Esophagus muscularis mucosa (tissue), 4 donors: ENCODE measurements at regions not wholly inside any gene's neighbourhood (a gene's known extent, or its start where the extent isn't known, plus 50 kb on each side); places are given as distances from the start of the nearest gene placed in this dataset.

Experiments
- EP300 ChIP-seq: sonication (generic); formaldehyde crosslinking; IDR thresholded peaks from one replicate; pipeline ENCODE4 v1.6.1; 2017; ENCODE audit warnings: antibody characterized with exemption
- POLR2A ChIP-seq: fragments of 450-650 bp; IDR thresholded peaks from one replicate; pipeline ENCODE4 v1.6.1; 2017; ENCODE audit warnings: antibody characterized with exemption, moderate library complexity, mild to moderate bottlenecking, low read depth
- POLR2AphosphoS5 ChIP-seq, 2 donors: sonication (generic); formaldehyde crosslinking; IDR thresholded peaks; one replicate each; pipeline ENCODE4 v1.6.1; 2017; ENCODE audit warnings: antibody characterized with exemption in 2 of 2
- TF ChIP-seq, protein P1 (sequence below), 3 experiments: fragments of 200-600 bp in 2 of 3; fragments of 450-650 bp in 1 of 3; sonication (generic) in 2 of 3; IDR thresholded peaks; one replicate each; pipeline ENCODE4 v1.5.1; 2017 to 2019; ENCODE audit warnings: antibody characterized with exemption in 3 of 3, mild to moderate bottlenecking in 2 of 3, moderate library complexity in 1 of 3

DNA sequence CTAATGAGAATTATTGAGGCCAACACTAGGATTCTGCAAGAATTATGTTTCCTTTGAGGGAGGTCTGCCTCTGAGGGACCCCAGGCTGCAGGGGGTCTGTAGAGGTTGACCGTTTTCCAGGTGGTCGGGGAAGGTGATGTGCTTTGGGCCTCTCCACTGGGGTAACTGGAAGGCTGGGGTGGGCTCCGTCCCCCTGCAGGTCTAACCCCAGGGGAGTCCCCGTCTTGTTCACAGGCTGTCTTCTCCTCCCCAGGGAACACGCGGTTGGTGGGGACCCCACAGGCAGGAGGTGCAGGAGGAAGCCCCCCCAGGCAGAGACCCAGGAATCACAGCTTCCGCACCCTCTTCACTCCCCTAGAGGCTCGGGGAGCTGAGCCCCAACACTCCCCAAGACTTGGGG is 726.4 kb downstream of the BRD1 start:
- TF ChIP-seq, protein P1, sequence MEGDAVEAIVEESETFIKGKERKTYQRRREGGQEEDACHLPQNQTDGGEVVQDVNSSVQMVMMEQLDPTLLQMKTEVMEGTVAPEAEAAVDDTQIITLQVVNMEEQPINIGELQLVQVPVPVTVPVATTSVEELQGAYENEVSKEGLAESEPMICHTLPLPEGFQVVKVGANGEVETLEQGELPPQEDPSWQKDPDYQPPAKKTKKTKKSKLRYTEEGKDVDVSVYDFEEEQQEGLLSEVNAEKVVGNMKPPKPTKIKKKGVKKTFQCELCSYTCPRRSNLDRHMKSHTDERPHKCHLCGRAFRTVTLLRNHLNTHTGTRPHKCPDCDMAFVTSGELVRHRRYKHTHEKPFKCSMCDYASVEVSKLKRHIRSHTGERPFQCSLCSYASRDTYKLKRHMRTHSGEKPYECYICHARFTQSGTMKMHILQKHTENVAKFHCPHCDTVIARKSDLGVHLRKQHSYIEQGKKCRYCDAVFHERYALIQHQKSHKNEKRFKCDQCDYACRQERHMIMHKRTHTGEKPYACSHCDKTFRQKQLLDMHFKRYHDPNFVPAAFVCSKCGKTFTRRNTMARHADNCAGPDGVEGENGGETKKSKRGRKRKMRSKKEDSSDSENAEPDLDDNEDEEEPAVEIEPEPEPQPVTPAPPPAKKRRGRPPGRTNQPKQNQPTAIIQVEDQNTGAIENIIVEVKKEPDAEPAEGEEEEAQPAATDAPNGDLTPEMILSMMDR (IDR thresholded peaks at IDR 0.05): no peak
- TF ChIP-seq POLR2A (no peak), EP300 (no peak), POLR2AphosphoS5 (IDR thresholded peaks at IDR 0.05) (no peak)
